Stimulated activated CD4-positive, alpha-beta T cell treated with anti-CD3 and anti-CD28 coated beads, Interleukin-4, amount 100 ng/mL, for 4 hours (primary cell): ENCODE measurements at regions not wholly inside any gene's neighbourhood (a gene's known extent, or its start where the extent isn't known, plus 50 kb on each side); places are given as distances from the start of the nearest gene placed in this dataset.
A peak's percentile ranks its signal among the peaks of the same experiment; 100 is the strongest.
"Not testable (repeated sequence)": the region's sequence is repeated elsewhere in the genome, so short reads cannot be mapped to it uniquely, and the experiment has no call there.

ENCODE experiments used
- DNase-seq, 2 experiments: peaks; one replicate each; pipeline ENCODE4 v3.0.0-alpha.2; 2020

GRCh38 chr12:34203866-34204620, 181.7 kb downstream of the ALG10 start:
- DNase-seq, result no peak

GRCh38 chr12:34204830-34205285, 182.6 kb downstream of the ALG10 start:
- no peak for DNase-seq

- DNase-seq, result no peak
These were observed 183.1 kb downstream of the ALG10 start for GRCh38 chr12:34205401-34205800.

- no peak for DNase-seq
These were observed 183.9 kb downstream of the ALG10 start for GRCh38 chr12:34206061-34206785.

GRCh38 chr12:34207858-34208257, 185.6 kb downstream of the ALG10 start:
- no peak for DNase-seq

- no peak for DNase-seq
These were observed 186.3 kb downstream of the ALG10 start for GRCh38 chr12:34208331-34209258.

GRCh38 chr12:34209259-34209835, 187.1 kb downstream of the ALG10 start:
- DNase-seq, result no peak

GRCh38 chr12:34210183-34210582, 187.9 kb downstream of the ALG10 start:
- no peak for DNase-seq

- DNase-seq, result no peak
These were observed 188.6 kb downstream of the ALG10 start for GRCh38 chr12:34210689-34211530.

GRCh38 chr12:34212651-34213050, 190.4 kb downstream of the ALG10 start:
- no peak for DNase-seq

GRCh38 chr12:34214011-34214410, 191.7 kb downstream of the ALG10 start:
- no peak for DNase-seq

GRCh38 chr12:34215213-34215892, 193.1 kb downstream of the ALG10 start:
- no peak for DNase-seq

GRCh38 chr12:34215893-34216285, 193.6 kb downstream of the ALG10 start:
- no peak for DNase-seq

GRCh38 chr12:34217660-34218059, 195.4 kb downstream of the ALG10 start:
- DNase-seq, result no peak

- DNase-seq, result peak; percentile 46 to 52
These were observed 196.1 kb downstream of the ALG10 start for GRCh38 chr12:34218193-34219045.

GRCh38 chr12:34219046-34219770, 196.9 kb downstream of the ALG10 start:
- no peak for DNase-seq

GRCh38 chr12:34220079-34220478, 197.8 kb downstream of the ALG10 start:
- not testable (repeated sequence) for DNase-seq

GRCh38 chr12:34223640-34224039, 201.3 kb downstream of the ALG10 start:
- DNase-seq, result no peak

- DNase-seq, result not testable (repeated sequence)
These were observed 203.7 kb downstream of the ALG10 start for GRCh38 chr12:34226044-34226443.
